HCT116 (cell line): ENCODE measurements at regions not wholly inside any gene's neighbourhood (a gene's known extent, or its start where the extent isn't known, plus 50 kb on each side); places are given as distances from the start of the nearest gene placed in this dataset.

Source experiments
- CEBPB ChIP-seq: IDR thresholded peaks from 2 replicates; pipeline ENCODE4 v1.6.1; 2012; ENCODE audit warnings: low read depth
- CTCF ChIP-seq, 3 experiments: fragments of 200-600 bp in 1 of 3; sonication (generic) in 1 of 3; IDR thresholded peaks in 2 of 3; conservative IDR thresholded peaks in 1 of 3; 2 replicates each; pipeline ENCODE4 v1.5.1; 2012 to 2017; ENCODE audit warnings: low read depth in 2 of 3, low read length in 2 of 3, antibody characterized with exemption in 1 of 3, borderline replicate concordance in 1 of 3, control low read depth in 1 of 3, mild to moderate bottlenecking in 1 of 3, mixed read lengths in 1 of 3, mixed run types in 1 of 3, moderate library complexity in 1 of 3; ENCODE audit not compliant: insufficient read depth in 1 of 3
- EGR1 ChIP-seq: IDR thresholded peaks from 2 replicates; pipeline ENCODE4 v1.6.1; 2012; ENCODE audit warnings: low read depth
- EZH2 ChIP-seq: fragments of 200-600 bp; sonication (generic); IDR thresholded peaks from 2 replicates; pipeline ENCODE4 v1.6.1; 2017; ENCODE audit warnings: antibody characterized with exemption, mixed run types
- EZH2phosphoT487 ChIP-seq: fragments of 200-600 bp; IDR thresholded peaks from 2 replicates; pipeline ENCODE4 v1.6.1; 2018; ENCODE audit warnings: antibody characterized with exemption, borderline replicate concordance
- MAX ChIP-seq: IDR thresholded peaks from 2 replicates; pipeline ENCODE4 v1.6.1; 2012
- POLR2A ChIP-seq: IDR thresholded peaks from 2 replicates; pipeline ENCODE4 v1.7.0; 2011; ENCODE audit warnings: borderline replicate concordance; ENCODE audit not compliant: insufficient read depth, insufficient read length; ENCODE audit errors: extremely low read depth
- POLR2AphosphoS5 ChIP-seq: IDR thresholded peaks from 2 replicates; pipeline ENCODE4 v1.6.1; 2011; ENCODE audit warnings: mild to moderate bottlenecking, low read depth, low read length, moderate library complexity
- REST ChIP-seq: IDR thresholded peaks from 2 replicates; pipeline ENCODE4 v1.6.1; 2012; ENCODE audit warnings: low read depth
- SP1 ChIP-seq: IDR thresholded peaks from 2 replicates; pipeline ENCODE4 v1.6.1; 2012; ENCODE audit warnings: low read depth
- SRF ChIP-seq: IDR thresholded peaks from 2 replicates; pipeline ENCODE4 v1.6.1; 2012; ENCODE audit warnings: low read depth
- TCF7L2 ChIP-seq: IDR thresholded peaks from 2 replicates; pipeline ENCODE4 v1.7.0; 2011; ENCODE audit warnings: borderline replicate concordance, inconsistent platforms; ENCODE audit not compliant: insufficient read depth, insufficient read length; ENCODE audit errors: extremely low read depth
- YY1 ChIP-seq: IDR thresholded peaks from 2 replicates; pipeline ENCODE4 v1.6.1; 2011; ENCODE audit warnings: low read length, low read depth, moderate library complexity, mild to moderate bottlenecking; ENCODE audit not compliant: insufficient replicate concordance; ENCODE audit errors: extremely low read depth
- ZBTB33 ChIP-seq: IDR thresholded peaks from 2 replicates; pipeline ENCODE4 v1.6.1; 2011; ENCODE audit warnings: mild to moderate bottlenecking, low read length, moderate library complexity; ENCODE audit not compliant: insufficient replicate concordance; ENCODE audit errors: extremely low read depth

GRCh38 chrX:122133478-122133877, 1050.6 kb upstream of the GRIA3 start:
- TF ChIP-seq YY1 (no peak), CTCF (IDR thresholded peaks at IDR 0.05 in 2 of 3, conservative IDR thresholded peaks at IDR 0.05 in 1 of 3; ENCODE audit: borderline replicate concordance in 1 of 3, insufficient read depth in 1 of 3, low read depth in 2 of 3, low read length in 2 of 3) (no peak), EZH2 (no peak), POLR2A (no peak), POLR2AphosphoS5 (no peak), CEBPB (no peak), ZBTB33 (no peak), SP1 (no peak), EZH2phosphoT487 (no peak), TCF7L2 (no peak), MAX (no peak), REST (no peak), SRF (no peak), EGR1 (no peak)
